ENCODE measurements at regions not wholly inside any gene's neighbourhood (a gene's known extent, or its start where the extent isn't known, plus 50 kb on each side); places are given as distances from the start of the nearest gene placed in this dataset.
A peak's percentile ranks its signal among the peaks of the same experiment; 100 is the strongest.

DNA sequence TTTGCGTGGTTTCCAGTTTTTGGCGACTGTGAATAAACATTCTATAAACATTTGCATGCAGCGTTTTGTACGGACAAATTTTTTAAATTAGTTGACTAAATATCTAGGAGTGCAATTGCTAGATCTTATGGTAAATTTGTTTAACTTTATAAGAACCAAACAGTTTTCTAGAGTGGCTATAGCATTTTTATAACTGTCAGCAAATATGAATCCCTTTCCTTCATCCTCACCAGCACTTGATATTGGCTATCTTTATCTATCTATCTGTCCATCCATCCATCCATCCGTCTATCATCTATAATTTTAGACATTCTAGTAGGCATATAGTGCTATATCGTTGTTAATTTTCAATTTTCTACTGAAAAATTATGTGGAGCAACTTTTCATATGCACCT, 158.4 kb upstream of the CHRNA7 start:
- H3K36me3 ChIP-seq (ENCODE audit: low read depth, low read length): no peaks in the 10 kb centered on the region
- H3K9ac ChIP-seq (ENCODE audit: low read length): no peak overlapping the region
- POLR2A ChIA-PET (ENCODE audit: unreplicated experiment): no interaction called here
- H3K4me2 ChIP-seq (ENCODE audit: low read length): no peak overlapping the region
- DNase-seq (no peak), ATAC-seq (no peak)
- no peaks in the 10 kb centered on the region for H3F3A ChIP-seq (ENCODE audit: low read length, unreplicated experiment)
- intact Hi-C loops (cut with micrococcal nuclease): loop anchor here (5.0 kb wide), 1 partner anchor 545 kb away; the partner anchor contains the start of gene KLF13
- no peak overlapping the region for H3K27ac ChIP-seq (ENCODE audit: low read length)
- H2AFZ ChIP-seq (ENCODE audit: low read length): no peak overlapping the region
- peaks cover 10% of the 10 kb centered on the region; the same call in 1 of the 2 replicates for H3K27me3 ChIP-seq (ENCODE audit: low read length)
- no peaks in the 10 kb centered on the region for H4K20me1 ChIP-seq (ENCODE audit: low read length)
- no peaks in the 10 kb centered on the region; the same call in 1 of the 2 replicates for H3K4me1 ChIP-seq (ENCODE audit: insufficient read depth, low read length)
- no peaks in the 10 kb centered on the region for H3K79me2 ChIP-seq (ENCODE audit: low read length)
- TF ChIP-seq EZH2phosphoT487 (IDR thresholded peaks at IDR 0.05; ENCODE audit: borderline replicate concordance, low read length) (no peak), EZH2 (IDR thresholded peaks at IDR 0.05; ENCODE audit: low read length, unreplicated experiment) (no peak)
- TF ChIP-seq, protein P1, sequence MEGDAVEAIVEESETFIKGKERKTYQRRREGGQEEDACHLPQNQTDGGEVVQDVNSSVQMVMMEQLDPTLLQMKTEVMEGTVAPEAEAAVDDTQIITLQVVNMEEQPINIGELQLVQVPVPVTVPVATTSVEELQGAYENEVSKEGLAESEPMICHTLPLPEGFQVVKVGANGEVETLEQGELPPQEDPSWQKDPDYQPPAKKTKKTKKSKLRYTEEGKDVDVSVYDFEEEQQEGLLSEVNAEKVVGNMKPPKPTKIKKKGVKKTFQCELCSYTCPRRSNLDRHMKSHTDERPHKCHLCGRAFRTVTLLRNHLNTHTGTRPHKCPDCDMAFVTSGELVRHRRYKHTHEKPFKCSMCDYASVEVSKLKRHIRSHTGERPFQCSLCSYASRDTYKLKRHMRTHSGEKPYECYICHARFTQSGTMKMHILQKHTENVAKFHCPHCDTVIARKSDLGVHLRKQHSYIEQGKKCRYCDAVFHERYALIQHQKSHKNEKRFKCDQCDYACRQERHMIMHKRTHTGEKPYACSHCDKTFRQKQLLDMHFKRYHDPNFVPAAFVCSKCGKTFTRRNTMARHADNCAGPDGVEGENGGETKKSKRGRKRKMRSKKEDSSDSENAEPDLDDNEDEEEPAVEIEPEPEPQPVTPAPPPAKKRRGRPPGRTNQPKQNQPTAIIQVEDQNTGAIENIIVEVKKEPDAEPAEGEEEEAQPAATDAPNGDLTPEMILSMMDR (conservative IDR thresholded peaks at IDR 0.05; ENCODE audit: low read depth, low read length): no peak
- CTCF ChIA-PET: no interaction called here
- no peaks in the 10 kb centered on the region for H3K9me2 ChIP-seq (replicated peaks; ENCODE audit: low read length)
- no TSS peak for BruUV-seq (replicated peaks)
- no peak overlapping the region for H3K4me3 ChIP-seq (ENCODE audit: low read length)
- H3K9me3 ChIP-seq (ENCODE audit: low read length): no peaks in the 10 kb centered on the region

DNA sequence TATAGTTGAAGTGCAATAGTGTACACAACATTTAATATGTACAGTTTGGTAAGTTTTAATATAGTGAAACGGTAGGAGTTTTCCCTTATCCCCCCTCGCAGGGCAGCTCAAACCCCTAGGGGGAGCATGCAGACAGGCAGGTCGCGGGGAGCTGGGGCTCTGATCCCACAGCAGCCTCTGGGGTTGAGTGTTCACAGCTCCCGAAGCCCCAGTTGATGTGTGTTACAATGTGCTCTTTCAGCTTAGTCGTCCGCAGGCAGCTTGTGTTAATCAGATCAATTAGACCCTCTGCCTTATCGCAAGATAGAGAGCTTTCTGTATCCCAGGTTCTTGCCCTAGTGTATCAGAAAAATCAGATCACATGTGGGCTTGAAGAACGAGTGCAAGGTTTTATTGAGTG, 143.1 kb upstream of the CHRNA7 start:
- TF ChIP-seq, protein P1 (conservative IDR thresholded peaks at IDR 0.05; ENCODE audit: low read depth, low read length): 0 out of 2 replicates have a peak, but pooled peaks have one; percentile 8
- no peak for TF ChIP-seq EZH2 (IDR thresholded peaks at IDR 0.05; ENCODE audit: low read length, unreplicated experiment)
- Histone ChIP-seq H3K4me2 (ENCODE audit: low read length) (no peak overlapping the region), H3K79me2 (ENCODE audit: low read length) (no peaks in the 10 kb centered on the region), H3K27ac (ENCODE audit: low read length) (no peak overlapping the region), H3K4me3 (ENCODE audit: low read length) (no peak overlapping the region), H3K9me3 (ENCODE audit: low read length) (no peaks in the 10 kb centered on the region), H3K9me2 (replicated peaks; ENCODE audit: low read length) (no peaks in the 10 kb centered on the region), H4K20me1 (ENCODE audit: low read length) (no peaks in the 10 kb centered on the region), H3K36me3 (ENCODE audit: low read depth, low read length) (no peaks in the 10 kb centered on the region), H3K27me3 (ENCODE audit: low read length) (0 out of 2 replicates have a peak, but pooled peaks cover 14% of the 10 kb centered on the region), H3K4me1 (ENCODE audit: insufficient read depth, low read length) (no peaks in the 10 kb centered on the region), H3F3A (ENCODE audit: low read length, unreplicated experiment) (no peaks in the 10 kb centered on the region), H3K9ac (ENCODE audit: low read length) (no peak overlapping the region), H2AFZ (ENCODE audit: low read length) (no peak overlapping the region)
- ChIA-PET CTCF (no interaction called here), POLR2A (ENCODE audit: unreplicated experiment) (no interaction called here)
- no TSS peak for BruUV-seq (replicated peaks)
- ATAC-seq (no peak), DNase-seq (no peak)
- intact Hi-C loops (cut with micrococcal nuclease): no loop called here

DNA sequence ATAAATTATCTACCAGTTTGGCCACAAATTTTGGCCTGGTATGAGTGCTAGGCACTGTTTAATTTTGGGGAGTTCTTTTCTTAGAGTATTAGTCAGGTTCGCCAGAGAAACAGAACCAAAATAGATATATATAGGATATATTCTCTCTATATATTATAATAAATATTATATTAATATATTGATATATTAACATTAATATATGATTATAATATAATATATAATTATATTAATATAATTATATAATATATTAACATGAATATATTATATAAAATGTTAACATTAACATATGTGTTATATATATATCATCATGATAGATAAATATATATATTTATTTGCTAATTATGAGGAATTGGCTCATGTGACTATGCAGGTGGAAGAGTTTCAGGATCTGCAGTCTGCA, 137.8 kb upstream of the CHRNA7 start:
- Histone ChIP-seq H3K4me3 (ENCODE audit: low read length) (no peak overlapping the region), H3K27me3 (ENCODE audit: low read length) (peaks cover 6% of the 10 kb centered on the region; the same call in 1 of the 2 replicates), H4K20me1 (ENCODE audit: low read length) (no peaks in the 10 kb centered on the region), H3K9ac (ENCODE audit: low read length) (no peak overlapping the region), H3K9me2 (replicated peaks; ENCODE audit: low read length) (no peaks in the 10 kb centered on the region), H2AFZ (ENCODE audit: low read length) (no peak overlapping the region), H3F3A (ENCODE audit: low read length, unreplicated experiment) (no peaks in the 10 kb centered on the region), H3K27ac (ENCODE audit: low read length) (no peak overlapping the region), H3K79me2 (ENCODE audit: low read length) (no peaks in the 10 kb centered on the region), H3K4me1 (ENCODE audit: insufficient read depth, low read length) (no peaks in the 10 kb centered on the region), H3K36me3 (ENCODE audit: low read depth, low read length) (no peaks in the 10 kb centered on the region), H3K9me3 (ENCODE audit: low read length) (no peaks in the 10 kb centered on the region), H3K4me2 (ENCODE audit: low read length) (no peak overlapping the region)
- CTCF ChIA-PET: no interaction called here
- POLR2A ChIA-PET (ENCODE audit: unreplicated experiment): no interaction called here
- BruUV-seq (replicated peaks): no TSS peak
- TF ChIP-seq, protein P1 (conservative IDR thresholded peaks at IDR 0.05; ENCODE audit: low read depth, low read length): no peak
- TF ChIP-seq EZH2phosphoT487 (IDR thresholded peaks at IDR 0.05; ENCODE audit: borderline replicate concordance, low read length): no peak
- no peak for TF ChIP-seq EZH2 (IDR thresholded peaks at IDR 0.05; ENCODE audit: low read length, unreplicated experiment)
- ATAC-seq (no peak), DNase-seq (no peak)
- intact Hi-C loops (cut with micrococcal nuclease): no loop called here

Measured in PC-3 (cell line).